K562 (cell line): ENCODE measurements at regions not wholly inside any gene's neighbourhood (a gene's known extent, or its start where the extent isn't known, plus 50 kb on each side); places are given as distances from the start of the nearest gene placed in this dataset.

Experiments
- ATAC-seq: fragments of 200-7000 bp; cut with Tn5 transposase; 3 replicates; pipeline ENCODE4 v1.9.1; 2020; ENCODE audit warnings: moderate library complexity
- BruUV-seq: library from RNA; stranded (reverse); fragments of 400-500 nt; replicated peaks from 2 replicates; lab custom pipeline; 2021; lab: Mats Ljungman, UMichigan
- CTCF ChIA-PET: fragments of 300-600 bp; formaldehyde crosslinking; extraction: SDS; loops from one replicate; lab custom pipeline; 2021; ENCODE audit warnings: low intra/inter-chr PET ratio; lab: Yijun Ruan, JAX
- POLR2A ChIA-PET: fragments of 300-600, 350-650 bp; sonication (Branson Sonifier 250); formaldehyde crosslinking; extraction: SDS; loops from one replicate; lab custom pipeline; 2021; ENCODE audit warnings: antibody characterized with exemption, inconsistent platforms; lab: Yijun Ruan, JAX
- DNase-seq, 4 experiments: peaks; one replicate each; pipeline versions ENCODE4 v3.0.0 to v3.0.0-alpha.2; 2011 to 2018; ENCODE audit warnings: low spot score in 3 of 4, mixed read lengths in 3 of 4; ENCODE audit errors: extremely low read depth in 1 of 4
- FAIRE-seq: peaks from 2 replicates; lab custom pipeline; 2011; peaks lifted over from hg19 to GRCh38; lab: Jason Lieb, UNC
- H2AFZ ChIP-seq: 2 replicates; pipeline ENCODE4 v1.6.0; 2011; ENCODE audit warnings: low read depth, low read length, control low read depth, inconsistent platforms
- H3K27ac ChIP-seq: fragments of 200-600 bp; 3 replicates; pipeline ENCODE4 v1.8.0; 2011; ENCODE audit warnings: low read depth, mild to moderate bottlenecking, control low read depth, inconsistent platforms, low read length, moderate library complexity, mixed read lengths; ENCODE audit errors: extremely low read depth
- H3K27me3 ChIP-seq, 2 experiments: fragments of 300-600 bp in 1 of 2; 2 replicates in 1 of 2; 3 replicates in 1 of 2; pipeline versions ENCODE4 v1.6.0 to v1.8.0; 2011; ENCODE audit warnings: inconsistent platforms in 2 of 2, low read length in 2 of 2, mild to moderate bottlenecking in 1 of 2, mixed read lengths in 1 of 2, moderate library complexity in 1 of 2; ENCODE audit not compliant: control insufficient read depth in 2 of 2, insufficient read depth in 2 of 2
- H3K36me3 ChIP-seq: fragments of 300-600 bp; 3 replicates; pipeline ENCODE4 v1.8.0; 2011; ENCODE audit warnings: mild to moderate bottlenecking, low read length, inconsistent platforms; ENCODE audit not compliant: control insufficient read depth, insufficient read depth
- H3K4me1 ChIP-seq, 2 experiments: fragments of 200-600 bp in 1 of 2; replicated peaks in 1 of 2; 2 replicates in 1 of 2; 3 replicates in 1 of 2; pipeline versions ENCODE4 v1.5.1 to v1.8.0; 2011; ENCODE audit warnings: inconsistent platforms in 2 of 2, low read length in 2 of 2, mild to moderate bottlenecking in 1 of 2, mixed read lengths in 1 of 2, moderate library complexity in 1 of 2; ENCODE audit not compliant: control insufficient read depth in 2 of 2, insufficient read depth in 2 of 2
- H3K4me2 ChIP-seq: 2 replicates; pipeline ENCODE4 v1.6.1; 2011; ENCODE audit warnings: low read length, control low read depth, inconsistent platforms, mixed read lengths; ENCODE audit not compliant: insufficient read depth
- H3K4me3 ChIP-seq: fragments of 200-600 bp; sonication (generic), shearing (Covaris generic); 2 replicates; pipeline ENCODE4 v1.5.1; 2016; ENCODE audit warnings: control low read depth, inconsistent platforms
- H3K79me2 ChIP-seq: fragments of 200-600 bp; 3 replicates; pipeline ENCODE4 v1.8.0; 2011; ENCODE audit warnings: low read length, inconsistent platforms; ENCODE audit not compliant: control insufficient read depth, insufficient read depth
- H3K9ac ChIP-seq, 2 experiments: 2 replicates each; pipeline versions ENCODE4 v1.6.0 to v1.6.1; 2011; ENCODE audit warnings: low read depth in 2 of 2, low read length in 2 of 2, control low read depth in 1 of 2, inconsistent platforms in 1 of 2, mild to moderate bottlenecking in 1 of 2, mixed read lengths in 1 of 2; ENCODE audit not compliant: insufficient read depth in 1 of 2
- H3K9me1 ChIP-seq: one replicate; pipeline ENCODE4 v1.6.0; 2011; ENCODE audit warnings: inconsistent platforms, mild to moderate bottlenecking, low read length, moderate library complexity; ENCODE audit not compliant: control insufficient read depth, insufficient read depth
- H3K9me3 ChIP-seq: replicated peaks from 2 replicates; pipeline ENCODE4 v1.5.1; 2011; ENCODE audit warnings: low read depth, low read length, inconsistent platforms; ENCODE audit not compliant: control insufficient read depth, insufficient read depth
- H4K20me1 ChIP-seq: replicated peaks from 2 replicates; pipeline ENCODE4 v1.6.1; 2011; ENCODE audit warnings: low read length, inconsistent platforms, mixed read lengths; ENCODE audit not compliant: control insufficient read depth, insufficient read depth
- CEBPB ChIP-seq: fragments of 450-650 bp; IDR thresholded peaks from 2 replicates; pipeline ENCODE4 v1.6.1; 2016; ENCODE audit warnings: missing genetic modification characterization, missing compliant biosample characterization
- HDGF ChIP-seq: fragments of 450-650 bp; IDR thresholded peaks from 2 replicates; pipeline ENCODE4 v1.6.1; 2016
- KDM2B ChIP-seq: fragments of 250-450 bp; sonication (Bioruptor Pico); IDR thresholded peaks from 2 replicates; pipeline ENCODE4 v1.8.0; 2021; ENCODE audit warnings: mild to moderate bottlenecking, moderate library complexity
- NFXL1 ChIP-seq: fragments of 450-650 bp; formaldehyde crosslinking; IDR thresholded peaks from 2 replicates; pipeline ENCODE4 v1.4.0; 2021; ENCODE audit warnings: mild to moderate bottlenecking
- WGBS: fragments of 100-300 bp; shearing (Covaris generic); methylation state at CpG from one replicate; pipeline ENCODE4 v1.1.6; 2016; ENCODE audit warnings: low coverage, mixed read lengths; ENCODE audit not compliant: insufficient coverage; ENCODE audit errors: missing lambda C conversion rate; 5-methylcytosine and 5-hydroxymethylcytosine counted together
- in situ Hi-C: fragments of 300-500 bp; cut with MboI; formaldehyde crosslinking; loops from 4 replicates; pipeline ENCODE4 v1.15.0; 2018; ENCODE audit warnings: inconsistent platforms, mixed read lengths
- intact Hi-C: fragments of 100-400 bp; cut with micrococcal nuclease; formaldehyde crosslinking; loops from 2 replicates; pipeline ENCODE4 v1.14.2; 2022
- TF ChIP-seq, protein P1 (sequence below): sonication (generic); formaldehyde crosslinking; IDR thresholded peaks from 2 replicates; pipeline ENCODE4 v1.8.0; 2022; ENCODE audit warnings: mild to moderate bottlenecking, missing genetic modification reagents
- TF ChIP-seq, protein P2 (sequence below): fragments of 450-650 bp; IDR thresholded peaks from 2 replicates; pipeline ENCODE4 v1.6.1; 2016

DNA sequence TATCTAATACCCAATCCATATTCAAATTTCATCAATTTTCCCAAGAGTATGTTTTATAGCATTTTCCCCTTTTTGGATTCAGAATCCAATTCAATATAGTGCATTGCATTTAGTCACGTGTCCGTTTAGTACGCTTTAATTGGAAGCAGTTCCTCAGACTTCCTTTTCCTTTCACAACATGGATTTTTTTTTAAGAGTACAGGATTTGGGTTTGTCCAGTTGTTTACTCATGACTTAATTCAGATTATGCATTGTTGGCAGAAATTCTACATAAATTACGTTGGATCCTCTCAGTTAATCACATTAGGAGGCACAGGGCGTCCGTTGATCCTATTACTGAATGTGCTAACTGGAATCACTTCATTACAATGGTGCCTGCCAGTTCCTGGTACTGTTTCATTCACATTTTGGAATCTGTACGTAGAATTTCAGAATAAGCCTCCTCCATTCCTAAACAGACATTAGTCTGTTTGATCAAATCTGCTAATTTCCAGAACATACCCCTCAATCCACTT is 70.0 kb upstream of the ATIC start:
- DNase-seq, result no peak
- CTCF ChIA-PET, result no interaction called here
- H3K9me3 ChIP-seq, result no peaks in the 10 kb centered on the region
- BruUV-seq, result no TSS peak
- POLR2A ChIA-PET, result interaction anchor here (0.5 kb wide), 1 partner anchor 1528 kb away, joined by 4 read pairs; no protein-coding TSS in a partner anchor
- in situ Hi-C loops, result no loop called here
- H3K4me2 ChIP-seq, result no peak overlapping the region
- H3K4me3 ChIP-seq, result no peak overlapping the region
- H4K20me1 ChIP-seq, result no peaks in the 10 kb centered on the region
- no peak overlapping the region for H3K9ac ChIP-seq
- H2AFZ ChIP-seq, result no peak overlapping the region
- H3K9me1 ChIP-seq, result no peaks in the 10 kb centered on the region
- intact Hi-C loops, result no loop called here
- no peak for TF ChIP-seq HDGF
- TF ChIP-seq, protein P1, sequence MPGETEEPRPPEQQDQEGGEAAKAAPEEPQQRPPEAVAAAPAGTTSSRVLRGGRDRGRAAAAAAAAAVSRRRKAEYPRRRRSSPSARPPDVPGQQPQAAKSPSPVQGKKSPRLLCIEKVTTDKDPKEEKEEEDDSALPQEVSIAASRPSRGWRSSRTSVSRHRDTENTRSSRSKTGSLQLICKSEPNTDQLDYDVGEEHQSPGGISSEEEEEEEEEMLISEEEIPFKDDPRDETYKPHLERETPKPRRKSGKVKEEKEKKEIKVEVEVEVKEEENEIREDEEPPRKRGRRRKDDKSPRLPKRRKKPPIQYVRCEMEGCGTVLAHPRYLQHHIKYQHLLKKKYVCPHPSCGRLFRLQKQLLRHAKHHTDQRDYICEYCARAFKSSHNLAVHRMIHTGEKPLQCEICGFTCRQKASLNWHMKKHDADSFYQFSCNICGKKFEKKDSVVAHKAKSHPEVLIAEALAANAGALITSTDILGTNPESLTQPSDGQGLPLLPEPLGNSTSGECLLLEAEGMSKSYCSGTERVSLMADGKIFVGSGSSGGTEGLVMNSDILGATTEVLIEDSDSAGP (CRISPR knock-in tag), result no peak
- no peak overlapping the region for H3K27ac ChIP-seq
- ATAC-seq, result no peak
- no peaks in the 10 kb centered on the region; a peak in 1 of 5 replicates for H3K4me1 ChIP-seq
- no peak for FAIRE-seq
- 35% methylated on average over 7 of the region's 7 CpGs for WGBS
- H3K36me3 ChIP-seq, result no peaks in the 10 kb centered on the region
- H3K79me2 ChIP-seq, result no peaks in the 10 kb centered on the region
- no peaks in the 10 kb centered on the region for H3K27me3 ChIP-seq

DNA sequence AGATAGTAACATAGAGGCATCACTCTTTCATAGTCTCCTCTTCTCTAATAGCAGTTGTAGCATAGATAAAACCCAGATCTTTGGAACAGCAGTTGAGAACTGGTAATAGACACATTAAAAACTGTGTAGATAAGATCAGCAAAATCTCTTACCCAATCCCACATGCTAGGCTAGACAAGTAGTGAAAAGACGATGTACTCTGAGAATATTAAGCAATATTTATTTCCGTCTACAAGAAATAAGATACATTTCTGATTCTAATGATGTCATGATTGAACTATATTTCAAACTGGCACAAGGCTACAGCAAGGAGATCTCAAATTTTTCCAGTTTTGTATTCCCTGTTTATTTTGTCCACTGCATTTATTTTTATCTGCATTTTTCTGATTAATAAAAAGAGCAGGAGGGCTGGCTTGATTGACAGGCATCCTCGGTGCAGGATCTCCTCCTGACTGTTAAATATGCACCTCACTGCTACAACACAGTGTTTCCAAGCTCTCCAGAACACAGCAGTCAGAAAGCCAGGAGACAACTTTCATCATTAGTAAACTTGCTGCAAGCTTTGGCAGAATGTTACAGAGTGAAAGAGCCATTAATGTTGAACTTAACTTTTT is 73.3 kb upstream of the ATIC start:
- H3K27ac ChIP-seq, result no peak overlapping the region
- H3K9me3 ChIP-seq, result no peaks in the 10 kb centered on the region
- in situ Hi-C loops, result no loop called here
- H3K9ac ChIP-seq, result no peak overlapping the region
- TF ChIP-seq CEBPB (tag) (peak; percentile 13; the same call in 1 of the 2 replicates), KDM2B (CRISPR knock-in tag) (no peak), NFXL1 (CRISPR knock-in tag) (no peak)
- TF ChIP-seq, protein P2, sequence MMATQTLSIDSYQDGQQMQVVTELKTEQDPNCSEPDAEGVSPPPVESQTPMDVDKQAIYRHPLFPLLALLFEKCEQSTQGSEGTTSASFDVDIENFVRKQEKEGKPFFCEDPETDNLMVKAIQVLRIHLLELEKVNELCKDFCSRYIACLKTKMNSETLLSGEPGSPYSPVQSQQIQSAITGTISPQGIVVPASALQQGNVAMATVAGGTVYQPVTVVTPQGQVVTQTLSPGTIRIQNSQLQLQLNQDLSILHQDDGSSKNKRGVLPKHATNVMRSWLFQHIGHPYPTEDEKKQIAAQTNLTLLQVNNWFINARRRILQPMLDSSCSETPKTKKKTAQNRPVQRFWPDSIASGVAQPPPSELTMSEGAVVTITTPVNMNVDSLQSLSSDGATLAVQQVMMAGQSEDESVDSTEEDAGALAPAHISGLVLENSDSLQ, result peak; percentile 56; the same call in 1 of the 2 replicates
- TF ChIP-seq, all 486 proteins: peak for 2
- Histone ChIP-seq H3K4me3 (no peak overlapping the region), H3K27me3 (no peaks in the 10 kb centered on the region), H3K4me1 (no peaks in the 10 kb centered on the region; a peak in 1 of 5 replicates), H4K20me1 (no peaks in the 10 kb centered on the region), H2AFZ (no peak overlapping the region), H3K4me2 (no peak overlapping the region), H3K79me2 (no peaks in the 10 kb centered on the region), H3K9me1 (no peaks in the 10 kb centered on the region), H3K36me3 (no peaks in the 10 kb centered on the region)
- ChIA-PET CTCF (no interaction called here), POLR2A (no interaction called here)
- no TSS peak for BruUV-seq
- FAIRE-seq, result no peak
- ATAC-seq, result no peak
- intact Hi-C loops, result no loop called here
- 0% methylated on average over 3 of the region's 3 CpGs for WGBS
- no peak for DNase-seq
